Omental fat pad (tissue), 3 donors: ENCODE measurements at regions not wholly inside any gene's neighbourhood (a gene's known extent, or its start where the extent isn't known, plus 50 kb on each side); places are given as distances from the start of the nearest gene placed in this dataset.
A peak's percentile ranks its signal among the peaks of the same experiment; 100 is the strongest.

Experiments used
- ATAC-seq: fragments of 150-250 bp; one replicate; pipeline ENCODE4 v1.9.1; 2016; ENCODE audit warnings: mild to moderate bottlenecking, moderate library complexity; ENCODE audit not compliant: low FRiP score
- DNase-seq: peaks from one replicate; pipeline ENCODE4 v3.0.0-alpha.2; 2019; ENCODE audit warnings: low spot score
- TF ChIP-seq, protein P1 (sequence below), 3 donors: fragments of 450-650 bp; IDR thresholded peaks; one replicate each; pipeline ENCODE4 v1.5.1; 2016 to 2017; ENCODE audit warnings: antibody characterized with exemption in 3 of 3, mild to moderate bottlenecking in 3 of 3, moderate library complexity in 2 of 3

DNA sequence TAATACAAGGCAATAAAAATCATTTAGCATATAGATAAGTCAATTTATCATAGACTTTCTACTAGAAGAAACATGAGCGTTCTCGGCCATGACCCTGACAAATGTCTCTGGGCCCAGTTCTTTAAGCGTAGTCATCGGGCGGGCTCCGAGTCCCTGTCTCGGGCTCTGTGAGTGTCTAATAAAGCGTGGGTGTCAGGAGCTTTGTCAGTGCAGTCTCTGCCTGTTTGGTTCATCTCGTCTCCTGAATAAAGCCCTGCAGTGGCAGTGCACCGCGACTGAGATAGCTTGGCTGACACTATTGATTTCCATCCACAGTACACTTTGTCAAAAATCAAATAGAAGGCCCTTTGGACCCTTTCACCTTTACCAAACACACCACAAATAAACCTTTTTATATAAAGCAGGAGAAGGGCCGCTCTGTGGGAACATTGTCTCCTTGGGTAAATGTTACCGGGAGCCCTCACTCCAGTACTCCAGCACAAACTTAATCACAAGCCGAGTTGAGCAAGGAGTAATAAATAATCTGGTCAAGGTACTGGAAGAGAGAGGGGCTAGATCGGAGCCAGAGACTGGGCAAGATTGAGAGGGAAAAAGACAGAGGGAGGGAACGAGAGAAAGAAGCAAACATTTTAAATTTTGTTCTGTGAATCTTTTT is 368.2 kb upstream of the TSHZ3 start:
- DNase-seq (no peak), ATAC-seq (no peak)
- TF ChIP-seq, protein P1, sequence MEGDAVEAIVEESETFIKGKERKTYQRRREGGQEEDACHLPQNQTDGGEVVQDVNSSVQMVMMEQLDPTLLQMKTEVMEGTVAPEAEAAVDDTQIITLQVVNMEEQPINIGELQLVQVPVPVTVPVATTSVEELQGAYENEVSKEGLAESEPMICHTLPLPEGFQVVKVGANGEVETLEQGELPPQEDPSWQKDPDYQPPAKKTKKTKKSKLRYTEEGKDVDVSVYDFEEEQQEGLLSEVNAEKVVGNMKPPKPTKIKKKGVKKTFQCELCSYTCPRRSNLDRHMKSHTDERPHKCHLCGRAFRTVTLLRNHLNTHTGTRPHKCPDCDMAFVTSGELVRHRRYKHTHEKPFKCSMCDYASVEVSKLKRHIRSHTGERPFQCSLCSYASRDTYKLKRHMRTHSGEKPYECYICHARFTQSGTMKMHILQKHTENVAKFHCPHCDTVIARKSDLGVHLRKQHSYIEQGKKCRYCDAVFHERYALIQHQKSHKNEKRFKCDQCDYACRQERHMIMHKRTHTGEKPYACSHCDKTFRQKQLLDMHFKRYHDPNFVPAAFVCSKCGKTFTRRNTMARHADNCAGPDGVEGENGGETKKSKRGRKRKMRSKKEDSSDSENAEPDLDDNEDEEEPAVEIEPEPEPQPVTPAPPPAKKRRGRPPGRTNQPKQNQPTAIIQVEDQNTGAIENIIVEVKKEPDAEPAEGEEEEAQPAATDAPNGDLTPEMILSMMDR (IDR thresholded peaks at IDR 0.05), result no peak

DNA sequence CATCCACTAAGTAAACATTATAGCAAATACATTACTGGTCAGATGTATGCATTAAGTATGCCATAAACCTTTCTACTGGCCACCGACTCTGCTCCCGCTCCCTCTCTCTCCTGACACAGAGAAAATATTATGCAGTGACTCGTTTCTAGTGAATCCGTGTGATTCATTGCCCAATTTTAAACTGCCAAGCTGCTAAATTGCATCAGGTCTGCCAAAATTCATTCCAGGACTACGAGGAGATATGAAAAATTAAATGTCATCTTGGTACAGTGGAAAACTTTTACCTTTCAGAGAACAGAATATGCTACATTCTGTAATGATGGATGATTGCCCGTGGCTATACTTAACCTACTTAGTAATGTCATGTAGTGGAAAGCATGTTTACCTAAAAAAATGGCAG is 368.8 kb upstream of the TSHZ3 start:
- ATAC-seq, result peak; percentile 81
- TF ChIP-seq, protein P1 (IDR thresholded peaks at IDR 0.05), result no peak
- DNase-seq, result no peak

DNA sequence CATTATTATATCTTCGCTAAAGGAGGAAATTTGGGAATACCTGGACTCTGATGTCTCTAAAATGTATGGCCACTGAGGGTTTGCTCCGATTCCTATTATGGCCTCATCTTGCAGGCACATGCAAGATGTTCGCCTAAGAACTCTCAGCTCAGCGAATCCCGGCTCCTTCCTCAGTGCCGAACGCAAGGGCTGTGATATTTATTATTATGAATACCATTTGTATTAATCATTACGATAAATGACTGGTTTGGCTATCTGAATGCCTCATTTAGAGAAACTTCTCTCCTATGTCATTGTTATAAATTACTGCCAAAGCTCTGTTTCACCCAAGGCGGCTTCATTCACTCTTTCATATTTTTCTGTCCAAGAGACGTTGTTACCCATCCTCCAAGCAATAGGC is 369.7 kb upstream of the TSHZ3 start:
- ATAC-seq, result peak; percentile 56
- TF ChIP-seq, protein P1 (IDR thresholded peaks at IDR 0.05), result no peak
- DNase-seq, result no peak

DNA sequence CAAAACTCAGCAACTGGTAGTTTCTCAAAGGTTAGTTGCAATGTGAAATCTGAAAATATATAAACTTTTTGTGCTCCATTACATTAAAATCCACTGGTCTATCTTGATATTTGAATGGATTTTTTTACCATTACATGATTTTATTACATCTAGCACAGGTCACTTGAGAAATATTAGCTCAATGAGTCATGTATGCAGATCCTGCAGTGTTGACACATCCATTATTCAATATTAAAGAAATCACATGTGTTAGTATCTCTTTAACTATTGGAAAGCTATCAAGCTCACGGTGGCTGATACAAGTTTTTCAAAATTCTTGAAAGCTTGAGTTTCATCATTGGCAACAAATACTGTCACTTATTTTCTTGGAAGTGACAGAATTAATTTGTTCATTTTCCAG is 373.9 kb upstream of the TSHZ3 start:
- TF ChIP-seq, protein P1 (IDR thresholded peaks at IDR 0.05), result no peak
- no peak for ATAC-seq
- no peak for DNase-seq

DNA sequence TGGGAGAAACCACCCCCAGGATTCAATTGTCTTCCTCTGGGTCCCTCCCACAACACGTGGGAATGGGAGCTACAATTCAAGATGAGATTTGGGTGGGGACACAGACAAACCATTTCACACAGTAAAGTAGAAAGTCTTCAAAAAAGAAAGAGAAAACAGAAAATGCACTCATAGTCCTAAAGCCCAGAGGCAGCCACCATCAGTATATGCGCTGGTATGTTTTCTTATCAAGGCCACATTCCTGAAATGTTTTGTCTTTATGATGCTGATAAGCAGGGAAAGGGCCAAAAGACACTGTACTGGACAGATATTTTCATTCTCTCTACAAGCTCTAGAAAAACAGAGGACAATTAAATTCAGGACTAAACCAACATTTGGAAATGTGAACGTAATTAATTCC is 375.8 kb upstream of the TSHZ3 start:
- TF ChIP-seq, protein P1 (IDR thresholded peaks at IDR 0.05), result no peak
- ATAC-seq, result no peak
- no peak for DNase-seq

DNA sequence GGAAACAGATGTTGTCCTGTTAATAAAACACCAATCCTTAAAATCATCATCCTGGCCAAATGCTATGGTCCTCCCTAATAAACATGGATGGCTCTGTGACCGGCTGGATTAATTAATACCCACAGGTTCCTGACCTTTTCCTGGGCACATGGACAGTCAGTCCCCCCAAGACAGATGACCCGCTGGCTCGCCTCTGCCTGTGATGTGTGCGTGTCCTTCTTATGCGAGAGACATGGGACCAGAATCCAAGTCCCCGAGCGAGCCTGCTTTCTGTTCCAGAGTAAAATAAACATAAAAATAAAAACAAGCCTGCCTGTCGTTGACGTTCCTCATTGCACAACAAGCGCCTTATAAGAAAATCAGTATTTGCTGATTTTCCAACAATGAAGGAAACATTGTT is 378.3 kb upstream of the TSHZ3 start:
- ATAC-seq (no peak), DNase-seq (no peak)
- TF ChIP-seq, protein P1 (IDR thresholded peaks at IDR 0.05), result no peak

DNA sequence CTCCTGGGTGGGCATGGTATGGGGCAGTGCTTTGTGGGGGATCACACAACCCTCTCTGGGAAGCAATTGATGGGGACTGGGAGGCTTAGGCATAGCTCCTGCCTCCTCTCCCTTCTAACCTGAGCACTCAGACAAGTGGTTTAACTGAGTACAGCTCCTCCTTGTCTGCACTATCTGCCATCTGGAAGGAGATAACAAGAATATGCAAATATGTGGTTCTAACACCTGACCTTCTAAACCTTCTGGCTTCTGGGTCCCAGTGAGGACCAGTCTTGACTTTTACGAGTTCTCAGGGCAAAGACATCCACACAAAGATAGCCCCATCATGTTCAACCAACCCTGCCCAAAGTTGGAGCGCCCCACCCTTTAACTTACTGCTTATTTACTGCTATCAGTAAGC is 381.0 kb upstream of the TSHZ3 start:
- TF ChIP-seq, protein P1 (IDR thresholded peaks at IDR 0.05), result no peak
- no peak for DNase-seq
- no peak for ATAC-seq
